Fibroblast of skin of left biceps (primary cell): ENCODE measurements at regions not wholly inside any gene's neighbourhood (a gene's known extent, or its start where the extent isn't known, plus 50 kb on each side); places are given as distances from the start of the nearest gene placed in this dataset.

Source experiments
- DNase-seq, 2 experiments: peaks; one replicate each; pipeline ENCODE4 v3.0.0-alpha.2; 2013; ENCODE audit warnings: low read depth in 2 of 2

DNA sequence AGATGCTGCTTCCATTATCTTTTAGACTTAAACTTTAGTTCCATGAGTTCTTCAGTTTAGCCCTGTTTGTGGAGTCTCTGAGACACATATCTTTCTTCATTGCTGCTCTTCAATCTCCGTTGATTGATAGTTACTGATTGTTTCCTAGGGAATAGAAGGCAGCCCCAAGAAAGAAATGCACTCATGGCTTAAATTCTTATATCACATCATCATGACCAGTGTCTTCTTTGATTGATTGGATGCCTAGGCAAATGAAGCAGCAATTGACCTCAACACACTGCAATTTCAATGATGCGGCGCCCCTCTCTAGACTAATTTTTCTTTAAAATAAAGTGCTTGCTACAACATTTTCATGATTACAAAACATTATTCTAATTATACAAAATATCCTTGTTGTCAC is 576.5 kb upstream of the VSTM2A start:
- no peak for DNase-seq

- DNase-seq, result no peak
Observed at GRCh38 chr7:53983480-53983879, 558.7 kb upstream of the VSTM2A start.

DNA sequence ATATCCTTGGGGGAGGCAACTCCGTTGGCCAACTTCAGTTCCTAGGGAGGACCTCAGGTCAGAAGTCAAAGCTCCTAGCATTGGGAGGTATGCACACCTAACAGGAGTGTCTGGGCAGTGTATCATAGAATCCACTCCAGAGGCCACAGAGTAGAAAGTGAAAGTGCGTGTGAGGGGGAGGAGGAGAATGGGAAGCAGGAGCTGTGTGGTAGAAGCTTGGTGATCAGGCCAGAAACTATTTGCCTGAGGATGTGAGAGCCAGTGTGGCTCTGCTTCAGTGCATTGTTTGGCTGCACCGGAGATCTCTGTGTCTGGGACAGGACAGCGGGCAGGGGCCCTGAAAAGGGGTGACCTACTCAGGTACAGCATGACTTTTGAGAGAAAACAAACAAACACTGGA is 557.4 kb upstream of the VSTM2A start:
- DNase-seq, result no peak

GRCh38 chr7:53988376-53988775 is 553.8 kb upstream of the VSTM2A start:
- DNase-seq, result no peak

GRCh38 chr7:53993224-53993623 is 549.0 kb upstream of the VSTM2A start:
- no peak for DNase-seq

- no peak for DNase-seq
Observed at GRCh38 chr7:53996876-53997275, 545.3 kb upstream of the VSTM2A start.

- DNase-seq, result no peak
Observed at GRCh38 chr7:54014765-54015164, 527.4 kb upstream of the VSTM2A start.

GRCh38 chr7:54015251-54015650 is 526.9 kb upstream of the VSTM2A start:
- DNase-seq, result no peak

DNA sequence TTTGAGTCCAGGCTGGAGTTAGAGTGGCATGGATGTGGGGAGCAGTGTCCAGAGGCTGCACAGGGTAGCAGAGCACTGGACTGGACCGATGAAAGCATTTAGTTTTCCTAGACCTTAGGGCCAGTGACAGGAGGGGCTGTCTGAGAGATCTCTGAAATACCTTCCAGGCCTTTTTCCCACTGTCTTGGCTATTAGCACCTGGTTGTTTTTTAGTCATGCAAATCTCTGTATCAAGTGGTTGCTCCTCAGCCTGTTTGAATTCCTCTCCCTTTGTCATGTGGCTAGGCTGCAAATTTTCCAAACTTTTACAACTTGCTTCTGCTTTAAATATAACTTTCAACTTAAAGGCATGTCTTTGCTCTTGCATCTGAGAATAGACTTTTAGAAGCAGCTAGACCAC is 504.3 kb upstream of the VSTM2A start:
- DNase-seq, result no peak

DNA sequence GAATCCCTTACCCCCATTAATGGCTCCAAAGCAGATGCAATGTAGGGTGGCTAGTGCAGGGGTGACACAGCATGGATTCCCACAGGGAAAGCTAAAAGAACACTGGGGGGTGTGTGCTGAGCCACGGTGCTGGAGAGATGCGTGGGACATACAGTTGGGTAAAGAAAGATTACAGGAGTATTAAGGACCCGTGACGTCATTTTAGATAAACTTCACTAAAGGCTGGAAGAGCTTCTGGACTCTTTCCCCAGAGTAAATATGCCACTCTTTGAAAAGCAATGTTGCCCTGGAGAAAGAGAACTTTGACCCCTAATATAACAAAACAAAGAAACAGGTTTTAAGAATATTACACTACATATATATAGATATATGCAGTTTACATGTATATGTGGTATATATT is 481.5 kb upstream of the VSTM2A start:
- no peak for DNase-seq

DNA sequence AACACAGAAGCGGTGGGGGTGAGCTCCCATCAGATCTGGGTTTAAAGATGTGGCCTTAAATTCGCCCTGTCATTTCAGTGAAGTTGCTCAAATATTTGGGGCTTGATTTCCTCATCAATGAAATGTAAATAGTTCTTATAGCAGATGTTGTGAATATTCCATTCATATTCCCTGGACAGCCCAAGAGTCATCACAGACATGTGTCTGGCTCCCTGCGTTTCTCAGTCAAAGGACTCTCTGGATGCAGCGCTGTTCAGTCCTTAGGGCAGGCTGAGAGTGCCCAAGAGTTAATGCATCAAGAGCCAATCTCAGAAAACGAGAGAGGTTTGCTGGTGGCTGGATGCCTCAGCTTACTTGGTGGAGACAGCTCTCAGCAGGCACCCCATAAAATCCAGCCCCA is 475.5 kb upstream of the VSTM2A start:
- no peak for DNase-seq

DNA sequence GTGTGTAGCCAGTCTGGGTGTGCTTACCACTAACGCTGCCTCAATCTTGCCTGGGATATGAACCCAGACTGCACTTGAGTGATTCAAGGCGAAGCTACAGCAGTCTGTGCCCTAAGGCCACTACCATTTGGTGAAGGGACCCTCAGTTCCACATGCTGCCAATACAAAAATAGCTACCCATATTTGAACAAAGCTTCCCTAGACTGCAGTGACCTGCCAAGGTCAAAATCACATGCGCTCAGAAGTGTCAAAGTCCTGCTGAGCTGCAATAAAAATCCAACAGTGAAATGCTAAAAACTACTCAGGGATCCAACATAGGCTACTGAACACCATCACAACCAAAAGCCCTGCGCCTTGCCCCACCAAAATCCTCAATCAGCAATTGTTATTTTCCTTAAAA is 472.3 kb upstream of the VSTM2A start:
- no peak for DNase-seq

DNA sequence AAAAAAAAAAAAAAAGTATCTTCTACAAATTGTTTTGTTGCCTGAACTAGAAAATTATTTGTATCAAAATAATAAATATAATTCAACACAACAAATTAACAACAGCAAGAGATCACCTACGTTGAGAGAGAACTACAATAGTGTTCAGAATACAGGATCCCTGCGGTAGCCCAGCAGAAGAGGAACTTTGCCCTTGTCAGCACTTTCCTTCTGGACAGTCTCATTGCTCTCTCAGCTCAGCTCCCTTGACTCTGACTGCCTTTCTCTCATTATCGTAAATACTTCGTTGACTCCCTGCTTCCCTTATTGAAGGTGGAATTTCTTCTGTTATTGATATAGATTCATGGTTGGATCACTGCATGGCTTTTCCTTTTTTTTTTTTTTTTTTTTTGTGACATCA is 469.5 kb upstream of the VSTM2A start:
- DNase-seq, result no peak

DNA sequence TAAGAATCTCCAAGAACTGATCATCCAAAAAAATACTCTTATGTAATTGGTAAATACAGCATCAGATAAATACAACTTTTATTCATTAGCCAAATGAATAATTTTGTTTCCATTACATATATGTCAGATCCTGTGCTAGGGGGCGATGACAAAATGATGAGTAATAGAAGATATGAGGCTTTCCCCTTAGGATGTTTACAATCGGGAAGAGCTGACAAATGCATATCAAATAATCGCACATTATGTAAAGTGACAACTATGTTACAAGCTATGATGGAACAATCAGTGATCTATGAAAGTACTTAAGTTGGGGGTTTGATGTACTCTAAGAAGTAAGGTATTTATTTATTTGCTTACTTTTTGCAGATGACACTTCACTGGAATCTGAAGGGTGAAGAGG is 465.6 kb upstream of the VSTM2A start:
- DNase-seq, result no peak

DNA sequence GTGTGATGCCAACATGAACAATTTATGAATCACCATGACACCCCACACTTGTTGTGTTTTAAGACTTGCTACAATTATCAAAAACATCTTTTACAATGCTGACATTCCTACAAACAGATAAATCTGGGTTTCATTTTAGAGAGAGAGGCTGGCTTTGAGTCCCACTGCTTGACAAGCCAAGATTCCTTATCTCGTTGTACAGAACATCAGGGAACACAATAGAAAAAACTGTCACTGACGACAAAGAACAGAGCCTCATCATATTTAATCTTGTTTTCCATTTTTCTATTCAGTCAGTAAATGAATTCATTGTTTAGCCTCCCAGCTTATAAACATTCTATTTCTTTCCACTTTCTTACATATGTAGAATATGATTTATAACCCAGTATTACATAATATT is 461.6 kb upstream of the VSTM2A start:
- DNase-seq, result no peak

- no peak for DNase-seq
Observed at GRCh38 chr7:54080971-54081370, 461.2 kb upstream of the VSTM2A start.

GRCh38 chr7:54084340-54084739 is 457.8 kb upstream of the VSTM2A start:
- DNase-seq, result no peak

DNA sequence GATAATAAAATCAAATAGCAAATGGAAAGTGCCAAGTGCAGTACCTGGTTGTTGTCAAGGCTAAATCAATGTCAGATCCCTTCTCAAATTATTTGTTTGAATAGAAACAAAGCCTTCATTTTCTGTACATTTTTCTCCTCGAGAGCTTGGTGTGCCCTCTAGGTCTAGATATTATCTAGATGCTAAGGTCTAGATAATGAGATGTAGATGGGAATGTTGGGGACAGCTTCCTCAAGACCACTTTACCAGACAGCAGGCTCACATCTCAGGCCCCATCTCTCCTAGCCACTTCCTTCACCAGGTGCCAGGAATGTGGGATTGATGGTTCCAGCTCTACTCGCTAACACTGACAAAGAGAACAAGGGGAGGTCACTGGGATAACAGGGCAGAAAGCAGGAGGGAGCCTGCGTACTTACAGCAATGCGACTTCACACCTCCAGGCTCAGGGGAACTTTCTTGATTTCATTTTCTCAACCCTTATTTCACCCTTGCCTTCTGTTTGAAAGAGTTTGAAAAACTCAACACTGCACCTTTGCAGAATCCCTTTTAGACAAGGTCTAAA is 451.4 kb upstream of the VSTM2A start:
- DNase-seq, result no peak

DNA sequence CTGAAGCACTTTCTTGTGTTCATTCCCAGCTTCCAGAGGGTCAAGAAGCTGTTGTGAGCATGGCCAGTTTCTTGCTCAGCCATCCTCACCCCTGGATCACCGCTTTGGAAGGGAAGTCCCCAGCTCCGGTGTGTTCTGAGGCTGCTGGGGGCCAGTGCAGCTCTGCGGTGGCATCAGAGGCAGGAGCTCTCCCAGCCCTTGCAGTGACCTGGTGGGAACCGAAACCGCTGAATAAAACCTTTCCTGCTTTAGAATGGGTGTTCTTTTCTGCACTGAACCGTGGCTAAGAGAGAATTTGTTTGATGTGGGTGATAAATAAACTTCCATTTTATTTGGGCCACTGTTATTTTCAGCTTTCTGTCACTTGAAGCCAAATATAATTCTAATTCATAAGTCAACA is 450.9 kb upstream of the VSTM2A start:
- DNase-seq, result no peak

DNA sequence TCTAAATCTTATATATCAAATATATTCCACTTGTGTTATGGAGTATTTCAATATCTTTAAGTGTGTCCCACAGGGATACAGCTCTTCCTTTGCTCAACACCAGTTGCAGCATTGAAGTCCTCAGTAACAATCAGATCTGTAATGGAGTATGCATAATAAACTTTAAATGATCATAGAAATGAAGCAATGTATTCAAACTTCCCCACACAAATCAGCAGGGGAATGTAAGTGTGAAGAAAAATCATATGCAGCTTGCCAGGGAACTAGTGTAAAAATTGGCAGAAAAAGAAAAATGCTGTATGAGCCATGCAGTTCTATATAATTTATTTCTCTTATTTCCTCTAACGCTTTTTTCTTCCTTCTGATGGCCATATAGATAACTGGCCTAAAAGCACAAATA is 444.3 kb upstream of the VSTM2A start:
- no peak for DNase-seq

DNA sequence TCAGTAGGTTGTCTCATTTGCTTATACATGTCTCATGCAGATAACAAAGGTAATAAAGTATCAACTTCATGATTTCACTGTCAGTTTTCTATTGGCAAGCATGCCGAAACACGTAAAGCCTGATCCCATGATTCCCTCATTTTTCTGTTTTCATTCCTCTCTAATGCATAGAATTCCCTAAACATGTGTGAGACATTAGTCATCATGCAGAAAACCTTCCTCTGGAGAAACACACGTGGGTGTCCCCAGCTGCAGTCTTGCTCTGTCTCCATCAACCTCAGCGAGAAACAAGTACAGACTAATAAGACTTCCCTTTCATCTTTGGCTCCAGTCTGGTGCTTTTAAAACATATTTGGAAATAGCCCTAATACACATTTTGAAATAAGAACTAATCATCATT is 432.7 kb upstream of the VSTM2A start:
- no peak for DNase-seq

DNA sequence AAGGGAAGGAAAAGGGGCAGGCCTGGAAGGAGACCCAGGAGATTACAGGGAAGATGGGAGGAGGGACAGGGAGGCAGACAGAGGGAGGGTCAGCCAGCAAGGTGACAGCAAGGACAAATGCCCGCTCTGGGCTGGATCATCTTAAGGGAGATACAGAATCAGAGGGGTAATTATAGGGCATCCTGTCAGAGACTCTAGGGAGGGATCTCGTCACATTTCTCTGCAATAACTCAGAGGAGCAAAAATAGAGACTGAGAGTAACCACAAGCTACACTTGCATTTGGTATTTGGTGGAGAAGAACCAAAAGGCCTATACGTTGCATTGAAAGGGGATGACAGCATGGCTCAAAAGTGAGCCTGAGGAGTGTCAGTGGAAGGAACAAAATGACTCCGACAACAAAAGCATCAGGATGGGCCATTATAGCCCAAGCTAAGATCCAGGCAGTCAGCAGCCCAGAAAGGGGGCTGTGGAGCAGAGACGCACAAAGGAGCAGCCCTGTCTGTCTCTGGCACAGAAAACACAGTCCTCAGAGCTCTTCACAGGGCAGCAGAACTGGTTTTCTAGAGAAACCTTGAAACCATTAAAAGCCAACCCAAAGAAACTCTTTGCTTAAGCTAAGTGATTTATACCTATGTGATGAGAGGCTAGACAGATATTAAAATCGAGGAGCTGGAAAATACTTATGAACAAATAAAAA is 430.2 kb upstream of the VSTM2A start:
- DNase-seq, result no peak

- DNase-seq, result no peak
Observed at GRCh38 chr7:54112567-54112966, 429.6 kb upstream of the VSTM2A start.
